ENCODE measurements at regions not wholly inside any gene's neighbourhood (a gene's known extent, or its start where the extent isn't known, plus 50 kb on each side); places are given as distances from the start of the nearest gene placed in this dataset.

- TF ChIP-seq RERE (CRISPR knock-in tag; IDR thresholded peaks at IDR 0.05; ENCODE audit: borderline replicate concordance): no peak
- no peak for TF ChIP-seq ZNF740 (CRISPR knock-in tag; IDR thresholded peaks at IDR 0.05)
- TF ChIP-seq ZNF740 (tag; IDR thresholded peaks at IDR 0.05): no peak
- no peak for TF ChIP-seq EZH2 (IDR thresholded peaks at IDR 0.05; ENCODE audit: borderline replicate concordance, low read depth, low read length)
- TF ChIP-seq ESRRB (CRISPR knock-in tag; IDR thresholded peaks at IDR 0.05; ENCODE audit: borderline replicate concordance): no peak
- no peak for TF ChIP-seq RBFOX2 (IDR thresholded peaks at IDR 0.05; ENCODE audit: low read depth, low read length)
- TF ChIP-seq TFAP4 (CRISPR knock-in tag; IDR thresholded peaks at IDR 0.05; ENCODE audit: borderline replicate concordance): no peak
- TF ChIP-seq ZNF217 (CRISPR knock-in tag; IDR thresholded peaks at IDR 0.05): no peak
- no peak for TF ChIP-seq RFX5 (IDR thresholded peaks at IDR 0.05; ENCODE audit: low read depth, low read length)
- peak; percentile 73; the same call in 1 of the 2 replicates for TF ChIP-seq MEF2A (IDR thresholded peaks at IDR 0.05; ENCODE audit: control insufficient read depth, low read depth, low read length)
- TF ChIP-seq PHF21A (IDR thresholded peaks at IDR 0.05; ENCODE audit: borderline replicate concordance, low read depth): no peak
- no peak; the same call in 1 of the 2 replicates for TF ChIP-seq REST (IDR thresholded peaks at IDR 0.05; ENCODE audit: borderline replicate concordance)
- TF ChIP-seq REST (CRISPR knock-in tag; IDR thresholded peaks at IDR 0.05; ENCODE audit: low read depth): no peak
- no peak for TF ChIP-seq POLR2A (conservative IDR thresholded peaks at IDR 0.05)
- TF ChIP-seq CTCF (IDR thresholded peaks at IDR 0.05 in 2 of 3, conservative IDR thresholded peaks at IDR 0.05 in 1 of 3; ENCODE audit: insufficient read depth in 2 of 3, low read depth in 1 of 3, low read length in 3 of 3): no peak
- TF ChIP-seq GATA2 (CRISPR knock-in tag; IDR thresholded peaks at IDR 0.05): 0 out of 2 replicates have a peak, but pooled peaks have one; percentile 40
Observed at GRCh38 chr2:181810823-181811695, 80.5 kb upstream of the ITPRID2 start.
